ENCODE measurements at regions not wholly inside any gene's neighbourhood (a gene's known extent, or its start where the extent isn't known, plus 50 kb on each side); places are given as distances from the start of the nearest gene placed in this dataset.

- H3K4me3 ChIP-seq (ENCODE audit: low read length) = no peak overlapping the region
- H3K9ac ChIP-seq (ENCODE audit: low read length) = no peak overlapping the region
- TF ChIP-seq REST (IDR thresholded peaks at IDR 0.05; ENCODE audit: borderline replicate concordance) (no peak), EZH2 (IDR thresholded peaks at IDR 0.05; ENCODE audit: borderline replicate concordance, insufficient read depth, low read length, poor library complexity, severe bottlenecking) (no peak), MXI1 (conservative IDR thresholded peaks at IDR 0.05; ENCODE audit: poor library complexity, severe bottlenecking) (no peak), RAD21 (conservative IDR thresholded peaks at IDR 0.05) (no peak), SMC3 (conservative IDR thresholded peaks at IDR 0.05; ENCODE audit: poor library complexity) (no peak), EP300 (conservative IDR thresholded peaks at IDR 0.05; ENCODE audit: poor library complexity, severe bottlenecking) (no peak), POLR2AphosphoS5 (IDR thresholded peaks at IDR 0.05) (no peak), CTCF (IDR thresholded peaks at IDR 0.05; ENCODE audit: poor library complexity, severe bottlenecking) (no peak), TAF1 (IDR thresholded peaks at IDR 0.05; ENCODE audit: low read depth) (no peak)
These were observed 166.3 kb upstream of the TMEM196 start for GRCh38 chr7:19939746-19940145.

GRCh38 chr7:19932549-19933249, 159.3 kb upstream of the TMEM196 start:
- Histone ChIP-seq H3K4me3 (ENCODE audit: low read length) (no peak overlapping the region), H3K9me2 (ENCODE audit: insufficient read depth, low read length) (no peaks in the 10 kb centered on the region), H3K36me3 (ENCODE audit: insufficient read depth, low read length) (no peaks in the 10 kb centered on the region), H2AFZ (ENCODE audit: low read depth, low read length) (no peak overlapping the region), H3K9ac (ENCODE audit: low read length) (no peak overlapping the region), H3K4me2 (ENCODE audit: low read length) (no peak overlapping the region), H3F3A (ENCODE audit: insufficient read depth, low read length, poor library complexity, severe bottlenecking) (no peaks in the 10 kb centered on the region), H3K9me3 (ENCODE audit: low read length) (no peaks in the 10 kb centered on the region), H3K27me3 (ENCODE audit: insufficient read depth, low read depth, low read length) (no peaks in the 10 kb centered on the region), H3K27ac (ENCODE audit: low read length) (no peak overlapping the region), H4K20me1 (ENCODE audit: insufficient read depth) (no peaks in the 10 kb centered on the region), H3K79me2 (replicated peaks; ENCODE audit: insufficient read depth, low read length) (no peaks in the 10 kb centered on the region)
- TF ChIP-seq TAF1 (IDR thresholded peaks at IDR 0.05; ENCODE audit: low read depth) = no peak
- no peak for TF ChIP-seq EP300 (conservative IDR thresholded peaks at IDR 0.05; ENCODE audit: poor library complexity, severe bottlenecking)
- TF ChIP-seq RAD21 (conservative IDR thresholded peaks at IDR 0.05) = no peak
- no peak for TF ChIP-seq EZH2 (IDR thresholded peaks at IDR 0.05; ENCODE audit: borderline replicate concordance, insufficient read depth, low read length, poor library complexity, severe bottlenecking)
- no peak for TF ChIP-seq SMC3 (conservative IDR thresholded peaks at IDR 0.05; ENCODE audit: poor library complexity)
- TF ChIP-seq POLR2AphosphoS5 (IDR thresholded peaks at IDR 0.05) = no peak
- no peak for TF ChIP-seq MXI1 (conservative IDR thresholded peaks at IDR 0.05; ENCODE audit: poor library complexity, severe bottlenecking)
- TF ChIP-seq CTCF (IDR thresholded peaks at IDR 0.05; ENCODE audit: poor library complexity, severe bottlenecking) = no peak
- no peak for TF ChIP-seq REST (IDR thresholded peaks at IDR 0.05; ENCODE audit: borderline replicate concordance)

More at GRCh38 chr7:19939746-19940145, 166.3 kb upstream of the TMEM196 start:
- no peaks in the 10 kb centered on the region for H3K79me2 ChIP-seq (replicated peaks; ENCODE audit: insufficient read depth, low read length)
- no peak overlapping the region for H3K4me2 ChIP-seq (ENCODE audit: low read length)
- H3K27ac ChIP-seq (ENCODE audit: low read length) = no peak overlapping the region
- no peaks in the 10 kb centered on the region for H4K20me1 ChIP-seq (ENCODE audit: insufficient read depth)
- H2AFZ ChIP-seq (ENCODE audit: low read depth, low read length) = no peak overlapping the region
- H3K36me3 ChIP-seq (ENCODE audit: insufficient read depth, low read length) = no peaks in the 10 kb centered on the region
- H3K9me3 ChIP-seq (ENCODE audit: low read length) = no peaks in the 10 kb centered on the region
- no peaks in the 10 kb centered on the region for H3F3A ChIP-seq (ENCODE audit: insufficient read depth, low read length, poor library complexity, severe bottlenecking)
- H3K9me2 ChIP-seq (ENCODE audit: insufficient read depth, low read length) = no peaks in the 10 kb centered on the region
- no peaks in the 10 kb centered on the region for H3K27me3 ChIP-seq (ENCODE audit: insufficient read depth, low read depth, low read length)

Data from neural cell (in vitro differentiated cells).